PC-3 (cell line): ENCODE measurements at regions not wholly inside any gene's neighbourhood (a gene's known extent, or its start where the extent isn't known, plus 50 kb on each side); places are given as distances from the start of the nearest gene placed in this dataset.
A peak's percentile ranks its signal among the peaks of the same experiment; 100 is the strongest.

Source experiments
- ATAC-seq: fragments of 200-7000 bp; cut with Tn5 transposase; 2 replicates; pipeline ENCODE4 v1.9.1; 2020; ENCODE audit warnings: mild to moderate bottlenecking, moderate library complexity
- BruUV-seq: library from RNA; stranded (reverse); fragments of 400-500 nt; replicated peaks from 2 replicates; lab custom pipeline; 2021; lab: Mats Ljungman, UMichigan
- CTCF ChIA-PET: fragments of 300-600 bp; sonication (Branson Sonifier 250); formaldehyde crosslinking; loops from one replicate; lab custom pipeline; 2022; ENCODE audit warnings: antibody characterized with exemption; lab: Charles Lee
- POLR2A ChIA-PET: fragments of 300-600 bp; sonication (Branson Sonifier 250); formaldehyde crosslinking; loops from one replicate; lab custom pipeline; 2022; ENCODE audit warnings: antibody characterized with exemption; ENCODE audit not compliant: unreplicated experiment; lab: Charles Lee
- DNase-seq: peaks from one replicate; pipeline ENCODE4 v3.0.0-alpha.2; 2015
- H2AFZ ChIP-seq: fragments of 300-600 bp; sonication (generic); 2 replicates; pipeline ENCODE4 v1.6.0; 2016; ENCODE audit warnings: antibody characterized with exemption, low read length
- H3F3A ChIP-seq: fragments of 300-600 bp; sonication (generic); one replicate; pipeline ENCODE4 v1.6.0; 2017; ENCODE audit warnings: antibody characterized with exemption, low read length, control low read depth, mild to moderate bottlenecking; ENCODE audit not compliant: unreplicated experiment
- H3K27ac ChIP-seq: fragments of 300-600 bp; sonication (generic); 2 replicates; pipeline ENCODE4 v1.5.1; 2016; ENCODE audit warnings: mild to moderate bottlenecking, low read length
- H3K27me3 ChIP-seq: fragments of 300-600 bp; sonication (generic); 2 replicates; pipeline ENCODE4 v1.6.1; 2016; ENCODE audit warnings: low read length, mixed read lengths
- H3K36me3 ChIP-seq: fragments of 300-600 bp; sonication (generic); 2 replicates; pipeline ENCODE4 v1.6.1; 2016; ENCODE audit warnings: low read depth, mixed run types, low read length, mixed read lengths
- H3K4me1 ChIP-seq: fragments of 300-600 bp; sonication (generic); 2 replicates; pipeline ENCODE4 v1.5.1; 2016; ENCODE audit warnings: low read length; ENCODE audit not compliant: insufficient read depth
- H3K4me2 ChIP-seq: fragments of 300-600 bp; sonication (generic); 2 replicates; pipeline ENCODE4 v1.6.0; 2016; ENCODE audit warnings: low read length
- H3K4me3 ChIP-seq: fragments of 300-600 bp; sonication (generic); 2 replicates; pipeline ENCODE4 v1.5.1; 2016; ENCODE audit warnings: mild to moderate bottlenecking, low read length, mixed read lengths
- H3K79me2 ChIP-seq: fragments of 300-600 bp; sonication (generic); 2 replicates; pipeline ENCODE4 v1.6.1; 2017; ENCODE audit warnings: low read length, mixed read lengths
- H3K9ac ChIP-seq: fragments of 300-600 bp; sonication (generic); 2 replicates; pipeline ENCODE4 v1.6.0; 2016; ENCODE audit warnings: mild to moderate bottlenecking, low read length
- H3K9me2 ChIP-seq: fragments of 300-600 bp; sonication (generic); replicated peaks from 2 replicates; pipeline ENCODE4 v1.6.1; 2016; ENCODE audit warnings: mixed run types, low read length, mixed read lengths
- H3K9me3 ChIP-seq: fragments of 300-600 bp; sonication (generic); 2 replicates; pipeline ENCODE4 v1.6.1; 2016; ENCODE audit warnings: low read length, mixed read lengths
- H4K20me1 ChIP-seq: fragments of 300-600 bp; sonication (generic); 2 replicates; pipeline ENCODE4 v1.6.1; 2016; ENCODE audit warnings: low read length, mixed read lengths
- EZH2 ChIP-seq: fragments of 300-600 bp; sonication (generic); IDR thresholded peaks from one replicate; pipeline ENCODE4 v1.6.1; 2017; ENCODE audit warnings: antibody characterized with exemption, mild to moderate bottlenecking, low read length; ENCODE audit not compliant: unreplicated experiment
- EZH2phosphoT487 ChIP-seq: fragments of 300-600 bp; sonication (generic); IDR thresholded peaks from 2 replicates; pipeline ENCODE4 v1.6.1; 2018; ENCODE audit warnings: mild to moderate bottlenecking, antibody characterized with exemption, low read length, borderline replicate concordance
- intact Hi-C: fragments of 100-400 bp; cut with micrococcal nuclease; formaldehyde crosslinking; loops from 2 replicates; pipeline ENCODE4 v1.9.0; 2023
- TF ChIP-seq, protein P1 (sequence below): fragments of 300-600 bp; sonication (generic); conservative IDR thresholded peaks from 2 replicates; pipeline ENCODE4 v1.5.1; 2017; ENCODE audit warnings: antibody characterized with exemption, low read depth, mild to moderate bottlenecking, low read length

DNA sequence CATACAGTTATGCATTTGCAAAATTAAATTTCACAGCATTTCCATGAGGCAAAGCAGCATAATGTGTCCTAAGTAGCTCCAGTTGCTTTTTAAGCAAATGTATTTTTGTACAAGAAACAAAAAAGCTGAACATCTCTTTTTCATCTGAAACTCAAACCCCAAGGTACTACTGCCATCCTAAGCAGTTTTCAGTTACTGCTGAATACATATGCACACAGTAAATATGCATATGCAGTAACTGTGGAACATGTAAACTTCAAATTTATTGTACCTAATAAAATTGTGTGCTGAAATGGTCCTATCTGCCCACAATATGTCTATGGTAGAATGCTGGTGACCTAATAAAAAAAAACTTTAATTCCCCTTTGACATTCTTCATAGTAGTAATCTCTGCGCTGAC lies 458.6 kb upstream of the INTU start:
- no peaks in the 10 kb centered on the region for H3K9me2 ChIP-seq
- H3K4me3 ChIP-seq = no peak overlapping the region
- intact Hi-C loops = loop anchor here (10.0 kb wide), 1 partner anchor 221 kb away; no protein-coding TSS in a partner anchor
- H3K79me2 ChIP-seq = no peaks in the 10 kb centered on the region
- no peak for TF ChIP-seq EZH2
- no peak for TF ChIP-seq EZH2phosphoT487
- no peak overlapping the region for H3K9ac ChIP-seq
- H3K27ac ChIP-seq = no peak overlapping the region
- no peaks in the 10 kb centered on the region for H3K27me3 ChIP-seq
- no peak overlapping the region for H2AFZ ChIP-seq
- H4K20me1 ChIP-seq = no peaks in the 10 kb centered on the region
- ChIA-PET POLR2A (no interaction called here), CTCF (no interaction called here)
- no peaks in the 10 kb centered on the region for H3K4me1 ChIP-seq
- H3K4me2 ChIP-seq = no peak overlapping the region
- DNase-seq = no peak
- H3K36me3 ChIP-seq = no peaks in the 10 kb centered on the region
- no peaks in the 10 kb centered on the region for H3K9me3 ChIP-seq
- ATAC-seq = no peak
- no TSS peak for BruUV-seq
- no peaks in the 10 kb centered on the region for H3F3A ChIP-seq

DNA sequence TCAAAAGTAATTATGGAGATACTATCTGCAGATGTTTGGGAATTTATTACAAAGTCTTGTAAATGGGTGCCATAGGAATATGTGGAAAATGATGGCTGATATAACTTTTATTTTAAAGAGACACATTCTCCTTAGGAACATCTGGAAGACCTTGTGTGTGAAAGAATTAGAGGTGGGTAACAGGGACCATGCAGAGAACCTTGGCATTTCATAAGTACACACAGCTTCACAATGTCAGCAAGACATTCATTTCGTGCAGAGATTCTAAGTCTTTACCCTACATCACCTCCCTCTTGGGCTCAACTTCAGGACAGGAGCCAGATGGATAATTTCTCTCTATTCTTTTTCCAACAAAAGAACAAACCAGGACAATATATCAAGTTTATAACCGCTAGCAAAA lies 458.1 kb upstream of the INTU start:
- Histone ChIP-seq H3K27me3 (no peaks in the 10 kb centered on the region), H3K79me2 (no peaks in the 10 kb centered on the region), H4K20me1 (no peaks in the 10 kb centered on the region), H2AFZ (no peak overlapping the region), H3K4me1 (no peaks in the 10 kb centered on the region), H3K36me3 (no peaks in the 10 kb centered on the region), H3F3A (no peaks in the 10 kb centered on the region), H3K9me2 (no peaks in the 10 kb centered on the region), H3K27ac (no peak overlapping the region), H3K4me3 (no peak overlapping the region), H3K4me2 (no peak overlapping the region), H3K9me3 (no peaks in the 10 kb centered on the region), H3K9ac (no peak overlapping the region)
- ChIA-PET POLR2A (no interaction called here), CTCF (no interaction called here)
- intact Hi-C loops = loop anchor here (10.0 kb wide), 1 partner anchor 220 kb away; no protein-coding TSS in a partner anchor
- ATAC-seq (no peak), DNase-seq (no peak)
- no TSS peak for BruUV-seq
- TF ChIP-seq EZH2phosphoT487 (no peak), EZH2 (no peak)
- TF ChIP-seq, protein P1, sequence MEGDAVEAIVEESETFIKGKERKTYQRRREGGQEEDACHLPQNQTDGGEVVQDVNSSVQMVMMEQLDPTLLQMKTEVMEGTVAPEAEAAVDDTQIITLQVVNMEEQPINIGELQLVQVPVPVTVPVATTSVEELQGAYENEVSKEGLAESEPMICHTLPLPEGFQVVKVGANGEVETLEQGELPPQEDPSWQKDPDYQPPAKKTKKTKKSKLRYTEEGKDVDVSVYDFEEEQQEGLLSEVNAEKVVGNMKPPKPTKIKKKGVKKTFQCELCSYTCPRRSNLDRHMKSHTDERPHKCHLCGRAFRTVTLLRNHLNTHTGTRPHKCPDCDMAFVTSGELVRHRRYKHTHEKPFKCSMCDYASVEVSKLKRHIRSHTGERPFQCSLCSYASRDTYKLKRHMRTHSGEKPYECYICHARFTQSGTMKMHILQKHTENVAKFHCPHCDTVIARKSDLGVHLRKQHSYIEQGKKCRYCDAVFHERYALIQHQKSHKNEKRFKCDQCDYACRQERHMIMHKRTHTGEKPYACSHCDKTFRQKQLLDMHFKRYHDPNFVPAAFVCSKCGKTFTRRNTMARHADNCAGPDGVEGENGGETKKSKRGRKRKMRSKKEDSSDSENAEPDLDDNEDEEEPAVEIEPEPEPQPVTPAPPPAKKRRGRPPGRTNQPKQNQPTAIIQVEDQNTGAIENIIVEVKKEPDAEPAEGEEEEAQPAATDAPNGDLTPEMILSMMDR = no peak

DNA sequence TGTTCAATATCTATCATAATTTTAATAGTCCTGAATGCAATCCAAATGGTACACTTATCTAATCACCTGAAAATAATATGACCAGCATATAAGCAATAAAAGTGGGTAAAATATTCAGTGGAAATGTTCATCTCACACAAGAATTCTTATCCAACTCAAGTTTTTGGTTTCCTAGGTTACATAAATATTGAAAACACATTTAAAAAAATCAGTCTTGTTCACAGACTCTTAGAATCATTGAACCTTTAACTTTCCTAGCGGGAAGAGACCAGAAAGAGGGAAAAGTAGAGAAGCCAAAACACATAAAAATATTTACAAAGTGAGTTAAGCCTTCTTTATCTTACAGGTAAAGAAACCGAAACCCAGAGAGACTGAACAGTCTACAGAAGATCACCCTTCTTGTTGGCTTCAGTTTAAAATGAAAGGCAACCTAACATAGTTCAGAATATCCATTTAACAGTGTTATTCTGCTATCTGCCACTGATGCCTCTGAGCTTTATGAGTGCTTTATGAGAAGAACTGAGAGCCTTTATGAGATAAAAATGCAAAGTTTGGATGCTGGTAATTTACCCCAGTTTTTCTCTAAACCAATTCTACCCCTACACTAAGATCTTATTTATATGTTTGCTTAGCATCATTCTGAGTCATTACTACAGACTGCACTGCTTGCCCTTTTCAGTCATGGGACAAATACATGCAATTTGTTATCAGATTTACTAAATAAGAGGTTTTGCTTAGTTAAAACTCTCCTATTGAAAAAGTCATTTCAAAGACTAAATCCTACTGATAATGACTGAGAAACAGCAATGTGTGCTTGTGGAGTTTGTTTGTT lies 453.3 kb upstream of the INTU start:
- no peaks in the 10 kb centered on the region for H3F3A ChIP-seq
- no peaks in the 10 kb centered on the region for H3K9me3 ChIP-seq
- H3K27me3 ChIP-seq = no peaks in the 10 kb centered on the region
- no peak overlapping the region for H3K27ac ChIP-seq
- H3K9ac ChIP-seq = no peak overlapping the region
- H3K36me3 ChIP-seq = no peaks in the 10 kb centered on the region
- CTCF ChIA-PET = no interaction called here
- POLR2A ChIA-PET = no interaction called here
- no peak for TF ChIP-seq EZH2
- no peak for TF ChIP-seq EZH2phosphoT487
- TF ChIP-seq, protein P1 = no peak
- no peaks in the 10 kb centered on the region for H3K4me1 ChIP-seq
- ATAC-seq (peak; percentile 66), DNase-seq (no peak)
- no peak overlapping the region for H3K4me2 ChIP-seq
- intact Hi-C loops = loop anchor here (10.0 kb wide), 1 partner anchor 215 kb away; no protein-coding TSS in a partner anchor
- H2AFZ ChIP-seq = no peak overlapping the region
- no peaks in the 10 kb centered on the region for H3K79me2 ChIP-seq
- H3K4me3 ChIP-seq = no peak overlapping the region
- no TSS peak for BruUV-seq
- no peaks in the 10 kb centered on the region for H4K20me1 ChIP-seq
- no peaks in the 10 kb centered on the region for H3K9me2 ChIP-seq
